ENCODE measurements at regions not wholly inside any gene's neighbourhood (a gene's known extent, or its start where the extent isn't known, plus 50 kb on each side); places are given as distances from the start of the nearest gene placed in this dataset.

- TF ChIP-seq CREB1 (CRISPR knock-in tag; IDR thresholded peaks at IDR 0.05) = no peak
- no peak for TF ChIP-seq FOXP1 (CRISPR knock-in tag; IDR thresholded peaks at IDR 0.05; ENCODE audit: borderline replicate concordance)
- TF ChIP-seq RORB (CRISPR knock-in tag; IDR thresholded peaks at IDR 0.05) = no peak
- no peak for TF ChIP-seq TCF7 (CRISPR knock-in tag; IDR thresholded peaks at IDR 0.05; ENCODE audit: low read depth)
- peak; percentile 15; the same call in 1 of the 2 replicates for TF ChIP-seq USF2 (CRISPR knock-in tag; IDR thresholded peaks at IDR 0.05)
- no peak for TF ChIP-seq CTCF (IDR thresholded peaks at IDR 0.05)
- no peak for TF ChIP-seq GABPB1 (CRISPR knock-in tag; IDR thresholded peaks at IDR 0.05)
- TF ChIP-seq HMGXB4 (CRISPR knock-in tag; IDR thresholded peaks at IDR 0.05) = 0 out of 2 replicates have a peak, but pooled peaks have one; percentile 30
- TF ChIP-seq ZNF281 (CRISPR knock-in tag; IDR thresholded peaks at IDR 0.05) = peak; percentile 52; the same call in 1 of the 2 replicates
- peak; percentile 74; the same call in 1 of the 2 replicates for TF ChIP-seq NFE2L1 (CRISPR knock-in tag; IDR thresholded peaks at IDR 0.05)
- TF ChIP-seq GTF2I (CRISPR knock-in tag; conservative IDR thresholded peaks at IDR 0.05) = no peak
- no peak for TF ChIP-seq ESRRA (CRISPR knock-in tag; IDR thresholded peaks at IDR 0.05; ENCODE audit: borderline replicate concordance)
These were observed 60.1 kb upstream of the EIF5 start (continued) for GRCh38 chr14:103273745-103274615.

GRCh38 chr14:103275000-103275399, 59.0 kb upstream of the EIF5 start:
- Mint-ChIP-seq H3K27ac (no peak overlapping the region), H3K4me3 (no peak overlapping the region), H3K9me3 (peaks cover 15% of the 10 kb centered on the region), H3K27me3 (ENCODE audit: low read depth) (peaks cover 76% of the 10 kb centered on the region), H3K4me1 (peaks cover 4% of the 10 kb centered on the region; the same call in 1 of the 2 replicates), H3K36me3 (peaks cover 15% of the 10 kb centered on the region)
- CTCF ChIA-PET = interaction anchor here (0.9 kb wide), 1 partner anchor 52 kb away, joined by 3 read pairs; no protein-coding TSS in a partner anchor
- TF ChIP-seq CBFB (CRISPR knock-in tag; IDR thresholded peaks at IDR 0.05; ENCODE audit: low read depth) = no peak
- POLR2A ChIA-PET = no interaction called here
- DNase-seq (ENCODE audit: low spot score) = no peak
- no peak for ATAC-seq

- Mint-ChIP-seq H3K4me1 (peaks cover 25% of the 10 kb centered on the region), H3K27me3 (ENCODE audit: low read depth) (peaks cover 81% of the 10 kb centered on the region), H3K9me3 (peaks cover 15% of the 10 kb centered on the region), H3K27ac (no peak overlapping the region), H3K36me3 (peaks cover 15% of the 10 kb centered on the region), H3K4me3 (peak overlapping the region; percentile 60)
- CTCF ChIA-PET = interaction anchor here (0.7 to 3.8 kb wide), 6 partner anchors 9 to 174 kb away, joined by 3 to 17 read pairs (median 6); no protein-coding TSS in a partner anchor
- no peak for ATAC-seq
- DNase-seq (ENCODE audit: low spot score) = no peak
- POLR2A ChIA-PET = no interaction called here
- TF ChIP-seq ZNF138 (CRISPR knock-in tag; conservative IDR thresholded peaks at IDR 0.05) (no peak), FOXJ3 (CRISPR knock-in tag; IDR thresholded peaks at IDR 0.05; ENCODE audit: borderline replicate concordance) (no peak), TEAD1 (CRISPR knock-in tag; IDR thresholded peaks at IDR 0.05) (no peak), ZNF219 (CRISPR knock-in tag; IDR thresholded peaks at IDR 0.05; ENCODE audit: borderline replicate concordance) (no peak), ZNF532 (CRISPR knock-in tag; IDR thresholded peaks at IDR 0.05; ENCODE audit: borderline replicate concordance) (no peak), ZNF263 (CRISPR knock-in tag; IDR thresholded peaks at IDR 0.05; ENCODE audit: low read depth) (no peak), MLX (CRISPR knock-in tag; IDR thresholded peaks at IDR 0.05) (no peak)
These were observed 56.1 kb upstream of the EIF5 start for GRCh38 chr14:103277931-103278330.

Data from WTC11 (cell line).